Amniotic epithelial cell (primary cell): ENCODE measurements at regions not wholly inside any gene's neighbourhood (a gene's known extent, or its start where the extent isn't known, plus 50 kb on each side); places are given as distances from the start of the nearest gene placed in this dataset.

Source experiments
- DNase-seq: peaks from one replicate; pipeline ENCODE4 v3.0.0-alpha.2; 2010; ENCODE audit warnings: low read depth

GRCh38 chr7:46239846-46240245, 318.8 kb upstream of the IGFBP3 start:
- DNase-seq = no peak

- DNase-seq = no peak
Measured at GRCh38 chr7:46237466-46237865, 316.4 kb upstream of the IGFBP3 start.

GRCh38 chr7:46233585-46234329, 312.7 kb upstream of the IGFBP3 start:
- peak; percentile 34 for DNase-seq

- DNase-seq = peak; percentile 80
Measured at GRCh38 chr7:46230990-46231305, 309.9 kb upstream of the IGFBP3 start.

- no peak for DNase-seq
Measured at GRCh38 chr7:46230298-46230989, 309.4 kb upstream of the IGFBP3 start.

- peak; percentile 97 for DNase-seq
Measured at GRCh38 chr7:46229409-46229808, 308.3 kb upstream of the IGFBP3 start.

GRCh38 chr7:46226860-46227259, 305.8 kb upstream of the IGFBP3 start:
- DNase-seq = peak; percentile 31

- no peak for DNase-seq
Measured at GRCh38 chr7:46224363-46224762, 303.3 kb upstream of the IGFBP3 start.

- no peak for DNase-seq
Measured at GRCh38 chr7:46220066-46220630, 299.1 kb upstream of the IGFBP3 start.

- no peak for DNase-seq
Measured at GRCh38 chr7:46218461-46219200, 297.6 kb upstream of the IGFBP3 start.

GRCh38 chr7:46215987-46216567, 295.0 kb upstream of the IGFBP3 start:
- DNase-seq = no peak

- no peak for DNase-seq
Measured at GRCh38 chr7:46214526-46214925, 293.5 kb upstream of the IGFBP3 start.

- DNase-seq = no peak
Measured at GRCh38 chr7:46213154-46213537, 292.1 kb upstream of the IGFBP3 start.

- no peak for DNase-seq
Measured at GRCh38 chr7:46212425-46213153, 291.5 kb upstream of the IGFBP3 start.

GRCh38 chr7:46210467-46210866, 289.4 kb upstream of the IGFBP3 start:
- peak; percentile 49 for DNase-seq

GRCh38 chr7:46209611-46210388, 288.7 kb upstream of the IGFBP3 start:
- DNase-seq = no peak

GRCh38 chr7:46208635-46209525, 287.8 kb upstream of the IGFBP3 start:
- no peak for DNase-seq

GRCh38 chr7:46207931-46208634, 287.0 kb upstream of the IGFBP3 start:
- no peak for DNase-seq

- no peak for DNase-seq
Measured at GRCh38 chr7:46206476-46207060, 285.5 kb upstream of the IGFBP3 start.
